HG02798 (cell line): ENCODE measurements at regions not wholly inside any gene's neighbourhood (a gene's known extent, or its start where the extent isn't known, plus 50 kb on each side); places are given as distances from the start of the nearest gene placed in this dataset.

Experiments
- ATAC-seq: cut with Tn5 transposase; IDR thresholded peaks from one replicate; pipeline ENCODE4 v1.9.1; 2021; ENCODE audit warnings: mild to moderate bottlenecking; ENCODE audit not compliant: unreplicated experiment, poor library complexity

GRCh38 chr2:12795851-12796250 is 79.1 kb downstream of the TRIB2 start:
- no peak for ATAC-seq

GRCh38 chr2:12796657-12797056 is 79.9 kb downstream of the TRIB2 start:
- ATAC-seq = no peak

GRCh38 chr2:12797815-12798214 is 81.1 kb downstream of the TRIB2 start:
- ATAC-seq = no peak

GRCh38 chr2:12803607-12804006 is 86.9 kb downstream of the TRIB2 start:
- ATAC-seq = no peak

GRCh38 chr2:12804091-12804856 is 87.5 kb downstream of the TRIB2 start:
- ATAC-seq = no peak

GRCh38 chr2:12805033-12805432 is 88.3 kb downstream of the TRIB2 start:
- ATAC-seq = no peak

- ATAC-seq = no peak
These were observed 90.0 kb downstream of the TRIB2 start for GRCh38 chr2:12806549-12807242.

- ATAC-seq = no peak
These were observed 91.4 kb downstream of the TRIB2 start for GRCh38 chr2:12807907-12808810.

GRCh38 chr2:12809526-12809925 is 92.8 kb downstream of the TRIB2 start:
- no peak for ATAC-seq

GRCh38 chr2:12811916-12812315 is 95.2 kb downstream of the TRIB2 start:
- no peak for ATAC-seq

- ATAC-seq = no peak
These were observed 96.4 kb downstream of the TRIB2 start for GRCh38 chr2:12813166-12813565.

- ATAC-seq = no peak
These were observed 99.9 kb downstream of the TRIB2 start for GRCh38 chr2:12816379-12817306.

- ATAC-seq = no peak
These were observed 101.1 kb downstream of the TRIB2 start for GRCh38 chr2:12817870-12818269.

GRCh38 chr2:12818416-12819102 is 101.8 kb downstream of the TRIB2 start:
- no peak for ATAC-seq

- no peak for ATAC-seq
These were observed 102.4 kb downstream of the TRIB2 start for GRCh38 chr2:12819103-12819475.

GRCh38 chr2:12819721-12820120 is 103.0 kb downstream of the TRIB2 start:
- ATAC-seq = no peak

- no peak for ATAC-seq
These were observed 104.9 kb downstream of the TRIB2 start for GRCh38 chr2:12821656-12822055.

- no peak for ATAC-seq
These were observed 107.6 kb downstream of the TRIB2 start for GRCh38 chr2:12824351-12824777.

GRCh38 chr2:12824778-12825379 is 108.1 kb downstream of the TRIB2 start:
- no peak for ATAC-seq
